GM12878 (cell line): ENCODE measurements at regions not wholly inside any gene's neighbourhood (a gene's known extent, or its start where the extent isn't known, plus 50 kb on each side); places are given as distances from the start of the nearest gene placed in this dataset.

ENCODE experiments used
- ATAC-seq: fragments of 200-7000 bp; cut with Tn5 transposase; 3 replicates; pipeline ENCODE4 v1.9.1; 2020; ENCODE audit warnings: mild to moderate bottlenecking, moderate library complexity
- BruUV-seq: library from RNA; stranded (reverse); fragments of 400-500 nt; replicated peaks from 2 replicates; lab custom pipeline; 2021; lab: Mats Ljungman, UMichigan
- CTCF ChIA-PET: fragments of 300-600 bp; sonication (Branson Sonifier 250); formaldehyde crosslinking; extraction: SDS; loops from one replicate; lab custom pipeline; 2021; ENCODE audit warnings: inconsistent platforms; lab: Yijun Ruan, JAX
- POLR2A ChIA-PET: fragments of 350-600 bp; formaldehyde crosslinking; extraction: SDS; loops from one replicate; lab custom pipeline; 2021; ENCODE audit warnings: inconsistent platforms; lab: Charles Lee
- RAD21 ChIA-PET: fragments of 300-600 bp; sonication (Branson Sonifier 250); formaldehyde crosslinking; loops from one replicate; lab custom pipeline; 2023; ENCODE audit warnings: antibody characterized with exemption; ENCODE audit not compliant: unreplicated experiment; lab: Charles Lee
- SMC1A ChIA-PET: fragments of 300-600 bp; sonication (Branson Sonifier 250); formaldehyde crosslinking; loops from one replicate; lab custom pipeline; 2023; ENCODE audit not compliant: unreplicated experiment, uncharacterized antibody; lab: Charles Lee
- DNase-seq: peaks from one replicate; pipeline ENCODE4 v3.0.0-alpha.2; 2011; ENCODE audit warnings: low read depth, low spot score
- FAIRE-seq: peaks from 3 replicates; lab custom pipeline; 2011; peaks lifted over from hg19 to GRCh38; lab: Jason Lieb, UNC
- H2AFZ ChIP-seq: 2 replicates; pipeline ENCODE4 v1.6.0; 2011; ENCODE audit warnings: low read depth, low read length, control low read depth; ENCODE audit not compliant: control insufficient read depth
- H3K27ac ChIP-seq: 2 replicates; pipeline ENCODE4 v1.5.1; 2011; ENCODE audit warnings: control low read depth; ENCODE audit not compliant: control insufficient read depth, insufficient read depth
- H3K27me3 ChIP-seq, 2 experiments: replicated peaks in 1 of 2; 2 replicates each; pipeline versions ENCODE4 v1.6.0 to v1.6.1; 2011; ENCODE audit warnings: low read length in 1 of 2; ENCODE audit not compliant: control insufficient read depth in 2 of 2, insufficient read depth in 2 of 2
- H3K36me3 ChIP-seq, 2 experiments: 2 replicates each; pipeline ENCODE4 v1.5.1; 2011; ENCODE audit warnings: low read length in 1 of 2; ENCODE audit not compliant: control insufficient read depth in 2 of 2, insufficient read depth in 2 of 2
- H3K4me1 ChIP-seq: 2 replicates; pipeline ENCODE4 v1.6.1; 2011; ENCODE audit warnings: mild to moderate bottlenecking, low read length, moderate library complexity, mixed read lengths; ENCODE audit not compliant: control insufficient read depth, insufficient read depth
- H3K4me2 ChIP-seq: 2 replicates; pipeline ENCODE4 v1.6.0; 2011; ENCODE audit warnings: control low read depth; ENCODE audit not compliant: control insufficient read depth, insufficient read depth
- H3K4me3 ChIP-seq: fragments of 200-600 bp; sonication (generic); 2 replicates; pipeline ENCODE4 v1.5.1; 2016
- H3K79me2 ChIP-seq: 2 replicates; pipeline ENCODE4 v1.6.0; 2011; ENCODE audit warnings: low read length; ENCODE audit not compliant: control insufficient read depth, insufficient read depth
- H3K9ac ChIP-seq: 2 replicates; pipeline ENCODE4 v1.8.0; 2011; ENCODE audit warnings: low read length, control low read depth, mixed read lengths; ENCODE audit not compliant: control insufficient read depth, insufficient read depth
- H3K9me3 ChIP-seq: replicated peaks from 3 replicates; pipeline ENCODE4 v1.5.1; 2011; ENCODE audit warnings: mild to moderate bottlenecking, low read length; ENCODE audit not compliant: control insufficient read depth, insufficient read depth
- H4K20me1 ChIP-seq: 2 replicates; pipeline ENCODE4 v1.6.0; 2011; ENCODE audit not compliant: control insufficient read depth, insufficient read depth
- CBFB ChIP-seq: IDR thresholded peaks from 2 replicates; pipeline ENCODE4 v1.6.1; 2016; ENCODE audit warnings: antibody characterized with exemption, low read depth
- EZH2 ChIP-seq: IDR thresholded peaks from 2 replicates; pipeline ENCODE4 v1.6.1; 2012; ENCODE audit warnings: low read depth, mild to moderate bottlenecking, control low read depth, inconsistent platforms, low read length, borderline replicate concordance; ENCODE audit not compliant: control insufficient read depth
- RBBP5 ChIP-seq: fragments of 200-600 bp; sonication (generic); conservative IDR thresholded peaks from 2 replicates; pipeline ENCODE4 v1.6.1; 2016
- SRF ChIP-seq, 2 experiments: IDR thresholded peaks; 2 replicates each; pipeline ENCODE4 v1.6.1; 2011; ENCODE audit warnings: low read depth in 2 of 2, low read length in 2 of 2, mild to moderate bottlenecking in 1 of 2, moderate library complexity in 1 of 2
- TARDBP ChIP-seq: IDR thresholded peaks from 2 replicates; pipeline ENCODE4 v1.6.1; 2016; ENCODE audit warnings: borderline replicate concordance
- ZNF207 ChIP-seq: fragments of 450-650 bp; IDR thresholded peaks from 2 replicates; pipeline ENCODE4 v1.6.1; 2014; ENCODE audit warnings: antibody characterized with exemption, mild to moderate bottlenecking, borderline replicate concordance
- ZNF217 ChIP-seq: fragments of 450-650 bp; IDR thresholded peaks from 2 replicates; pipeline ENCODE4 v1.6.1; 2017; ENCODE audit warnings: antibody characterized with exemption, mild to moderate bottlenecking
- WGBS: methylation state at CpG from one replicate; pipeline ENCODE4 v1.1.6; 2016; ENCODE audit warnings: low lambda C conversion rate; ENCODE audit not compliant: insufficient replicate concordance, insufficient coverage; ENCODE audit errors: missing lambda C conversion rate; 5-methylcytosine and 5-hydroxymethylcytosine counted together
- in situ Hi-C: fragments of 300-500 bp; cut with MboI; formaldehyde crosslinking; loops from 9 replicates; pipeline ENCODE4 v1.14.3; 2018; ENCODE audit warnings: mixed read lengths
- intact Hi-C: fragments of 100-400 bp; cut with micrococcal nuclease; formaldehyde crosslinking; loops from one replicate; pipeline ENCODE4 v1.14.2; 2022; ENCODE audit not compliant: unreplicated experiment
- TF ChIP-seq, protein P1 (sequence below): IDR thresholded peaks from 2 replicates; pipeline ENCODE4 v1.6.1; 2012; ENCODE audit warnings: low read depth, low read length, improper control_type of control experiment
- TF ChIP-seq, protein P2 (sequence below): fragments of 450-650 bp; IDR thresholded peaks from 2 replicates; pipeline ENCODE4 v1.6.1; 2016; ENCODE audit warnings: mild to moderate bottlenecking
- TF ChIP-seq, protein P3 (sequence below): fragments of 450-650 bp; IDR thresholded peaks from 2 replicates; pipeline ENCODE4 v1.6.1; 2014; ENCODE audit warnings: mild to moderate bottlenecking

DNA sequence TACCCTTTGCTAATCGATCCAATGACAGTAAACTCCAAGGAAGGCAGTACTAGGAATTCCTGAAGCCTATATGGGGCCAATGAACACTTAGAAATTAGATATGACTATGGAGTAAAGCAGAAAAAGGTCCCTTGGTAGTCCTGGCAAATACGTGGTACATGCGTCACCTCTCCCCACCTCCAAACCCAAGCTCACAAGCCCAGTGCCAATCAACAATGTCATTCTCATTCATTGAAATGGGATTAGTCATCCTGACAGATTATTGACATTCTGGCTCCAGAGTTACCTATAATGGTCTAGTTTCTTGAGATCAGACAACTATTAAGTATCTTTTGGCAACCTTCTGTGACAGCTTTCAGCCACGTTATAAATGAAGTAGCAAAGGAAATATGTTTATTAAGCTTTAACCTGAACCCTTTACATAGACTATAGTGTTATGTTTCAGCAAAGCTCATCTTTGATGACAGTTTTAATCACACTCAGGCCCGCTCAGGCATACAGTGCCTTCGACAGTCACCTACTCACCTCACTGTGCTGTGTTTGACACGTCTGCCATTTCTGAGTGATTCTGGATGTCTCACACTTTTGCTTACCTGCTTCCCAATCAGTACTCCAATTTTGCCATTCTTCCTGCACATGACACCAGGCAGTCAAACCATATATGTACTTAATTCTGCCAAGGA lies 69.6 kb upstream of the ADO start:
- in situ Hi-C loops (no loop called here), intact Hi-C loops (no loop called here)
- CTCF ChIA-PET, result interaction anchor here (0.8 to 5.6 kb wide), 21 partner anchors 10 to 349 kb away, joined by 3 to 48 read pairs (median 6); no protein-coding TSS in a partner anchor
- H3K27me3 ChIP-seq, result no peaks in the 10 kb centered on the region
- ATAC-seq, result no peak
- 92% methylated on average over 7 of the region's 7 CpGs for WGBS
- no peak for DNase-seq
- H2AFZ ChIP-seq, result no peak overlapping the region
- TF ChIP-seq, protein P1, sequence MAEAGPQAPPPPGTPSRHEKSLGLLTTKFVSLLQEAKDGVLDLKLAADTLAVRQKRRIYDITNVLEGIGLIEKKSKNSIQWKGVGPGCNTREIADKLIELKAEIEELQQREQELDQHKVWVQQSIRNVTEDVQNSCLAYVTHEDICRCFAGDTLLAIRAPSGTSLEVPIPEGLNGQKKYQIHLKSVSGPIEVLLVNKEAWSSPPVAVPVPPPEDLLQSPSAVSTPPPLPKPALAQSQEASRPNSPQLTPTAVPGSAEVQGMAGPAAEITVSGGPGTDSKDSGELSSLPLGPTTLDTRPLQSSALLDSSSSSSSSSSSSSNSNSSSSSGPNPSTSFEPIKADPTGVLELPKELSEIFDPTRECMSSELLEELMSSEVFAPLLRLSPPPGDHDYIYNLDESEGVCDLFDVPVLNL, result no peak
- TF ChIP-seq RBBP5, result no peak
- no peak for TF ChIP-seq TARDBP
- TF ChIP-seq, protein P2, sequence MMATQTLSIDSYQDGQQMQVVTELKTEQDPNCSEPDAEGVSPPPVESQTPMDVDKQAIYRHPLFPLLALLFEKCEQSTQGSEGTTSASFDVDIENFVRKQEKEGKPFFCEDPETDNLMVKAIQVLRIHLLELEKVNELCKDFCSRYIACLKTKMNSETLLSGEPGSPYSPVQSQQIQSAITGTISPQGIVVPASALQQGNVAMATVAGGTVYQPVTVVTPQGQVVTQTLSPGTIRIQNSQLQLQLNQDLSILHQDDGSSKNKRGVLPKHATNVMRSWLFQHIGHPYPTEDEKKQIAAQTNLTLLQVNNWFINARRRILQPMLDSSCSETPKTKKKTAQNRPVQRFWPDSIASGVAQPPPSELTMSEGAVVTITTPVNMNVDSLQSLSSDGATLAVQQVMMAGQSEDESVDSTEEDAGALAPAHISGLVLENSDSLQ, result peak; percentile 48; the same call in 1 of the 2 replicates
- TF ChIP-seq, protein P3, sequence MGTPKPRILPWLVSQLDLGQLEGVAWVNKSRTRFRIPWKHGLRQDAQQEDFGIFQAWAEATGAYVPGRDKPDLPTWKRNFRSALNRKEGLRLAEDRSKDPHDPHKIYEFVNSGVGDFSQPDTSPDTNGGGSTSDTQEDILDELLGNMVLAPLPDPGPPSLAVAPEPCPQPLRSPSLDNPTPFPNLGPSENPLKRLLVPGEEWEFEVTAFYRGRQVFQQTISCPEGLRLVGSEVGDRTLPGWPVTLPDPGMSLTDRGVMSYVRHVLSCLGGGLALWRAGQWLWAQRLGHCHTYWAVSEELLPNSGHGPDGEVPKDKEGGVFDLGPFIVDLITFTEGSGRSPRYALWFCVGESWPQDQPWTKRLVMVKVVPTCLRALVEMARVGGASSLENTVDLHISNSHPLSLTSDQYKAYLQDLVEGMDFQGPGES, result no peak
- no peak for TF ChIP-seq SRF (IDR thresholded peaks at IDR 0.05; ENCODE audit: low read depth in 2 of 2, low read length in 2 of 2)
- TF ChIP-seq ZNF217, result no peak
- 0 out of 2 replicates have a peak, but pooled peaks have one; percentile 22 for TF ChIP-seq ZNF207
- TF ChIP-seq EZH2, result no peak
- TF ChIP-seq CBFB, result no peak
- H3K4me2 ChIP-seq, result peak overlapping the region; percentile 77
- H3K27ac ChIP-seq, result peak overlapping the region; percentile 93
- FAIRE-seq, result no peak
- no peak overlapping the region for H3K9ac ChIP-seq
- peaks cover 50% of the 10 kb centered on the region for H3K4me1 ChIP-seq
- H4K20me1 ChIP-seq, result no peaks in the 10 kb centered on the region
- RAD21 ChIA-PET, result interaction anchor here (0.6 to 8.2 kb wide), 22 partner anchors 9 to 207 kb away, joined by 3 to 141 read pairs (median 16); partner anchors contain the start of genes ADO and EGR2
- no peak overlapping the region for H3K4me3 ChIP-seq
- no peaks in the 10 kb centered on the region for H3K36me3 ChIP-seq
- no peaks in the 10 kb centered on the region for H3K79me2 ChIP-seq
- no TSS peak for BruUV-seq
- POLR2A ChIA-PET, result interaction anchor here (0.8 to 6.5 kb wide), 18 partner anchors 10 to 103 kb away, joined by 3 to 43 read pairs (median 6); partner anchors contain the start of genes ADO and EGR2
- SMC1A ChIA-PET, result interaction anchor here (0.8 to 8.7 kb wide), 28 partner anchors 8 to 423 kb away, joined by 3 to 128 read pairs (median 22); partner anchors contain the start of genes ADO and EGR2
- no peaks in the 10 kb centered on the region for H3K9me3 ChIP-seq
